D721Med (cell line): ENCODE measurements at regions not wholly inside any gene's neighbourhood (a gene's known extent, or its start where the extent isn't known, plus 50 kb on each side); places are given as distances from the start of the nearest gene placed in this dataset.

Source experiments
- DNase-seq: peaks from one replicate; pipeline ENCODE4 v3.0.0; 2011; ENCODE audit warnings: low spot score; ENCODE audit not compliant: insufficient read length
- FAIRE-seq: peaks from 2 replicates; lab custom pipeline; 2011; peaks lifted over from hg19 to GRCh38; lab: Jason Lieb, UNC
- CTCF ChIP-seq: IDR thresholded peaks from 2 replicates; pipeline ENCODE4 v1.5.1; 2012; ENCODE audit warnings: mild to moderate bottlenecking, control low read depth; ENCODE audit not compliant: insufficient read depth; ENCODE audit errors: missing control alignments

- DNase-seq, result no peak
- FAIRE-seq, result no peak
- no peak for TF ChIP-seq CTCF
Observed at GRCh38 chr3:103787164-103787871, 1352.5 kb downstream of the ZPLD1 start.

GRCh38 chr3:103787879-103788278 lies 1353.1 kb downstream of the ZPLD1 start:
- DNase-seq (no peak), FAIRE-seq (no peak)

GRCh38 chr3:103791786-103792515 lies 1357.1 kb downstream of the ZPLD1 start:
- FAIRE-seq, result no peak
- DNase-seq, result no peak
- TF ChIP-seq CTCF, result no peak

More at GRCh38 chr3:103787879-103788278, 1353.1 kb downstream of the ZPLD1 start:
- no peak for TF ChIP-seq CTCF

GRCh38 chr3:103794656-103795055 lies 1359.8 kb downstream of the ZPLD1 start:
- TF ChIP-seq CTCF, result peak; percentile 27
- FAIRE-seq, result no peak
- DNase-seq, result no peak

- no peak for TF ChIP-seq CTCF
- no peak for FAIRE-seq
Observed at GRCh38 chr3:103796068-103796467, 1361.3 kb downstream of the ZPLD1 start.

GRCh38 chr3:103803787-103804186 lies 1369.0 kb downstream of the ZPLD1 start:
- no peak for FAIRE-seq
- no peak for DNase-seq
- TF ChIP-seq CTCF, result no peak

More at GRCh38 chr3:103796068-103796467, 1361.3 kb downstream of the ZPLD1 start:
- DNase-seq, result no peak

- DNase-seq (no peak), FAIRE-seq (no peak)
- TF ChIP-seq CTCF, result no peak
Observed at GRCh38 chr3:103810167-103810566, 1375.4 kb downstream of the ZPLD1 start.
